ENCODE measurements at regions not wholly inside any gene's neighbourhood (a gene's known extent, or its start where the extent isn't known, plus 50 kb on each side); places are given as distances from the start of the nearest gene placed in this dataset.

- no peak for TF ChIP-seq ETS1 (IDR thresholded peaks at IDR 0.05)
- TF ChIP-seq ZNF114 (CRISPR knock-in tag; IDR thresholded peaks at IDR 0.05), result no peak
- no peak for TF ChIP-seq NANOG (IDR thresholded peaks at IDR 0.05; ENCODE audit: borderline replicate concordance)
- no peak for TF ChIP-seq EZH2 (IDR thresholded peaks at IDR 0.05; ENCODE audit: low read depth, unreplicated experiment)
- TF ChIP-seq ZNF331 (CRISPR knock-in tag; IDR thresholded peaks at IDR 0.05; ENCODE audit: low read depth), result no peak
- no peak for TF ChIP-seq JUNB (IDR thresholded peaks at IDR 0.05; ENCODE audit: unreplicated experiment)
- TF ChIP-seq POLR2AphosphoS5 (IDR thresholded peaks at IDR 0.05; ENCODE audit: low read depth), result no peak
- TF ChIP-seq CREB1 (CRISPR knock-in tag; IDR thresholded peaks at IDR 0.05; ENCODE audit: low read depth), result no peak
- no peak for TF ChIP-seq REST (IDR thresholded peaks at IDR 0.05; ENCODE audit: unreplicated experiment)
- TF ChIP-seq EZH2phosphoT487 (IDR thresholded peaks at IDR 0.05; ENCODE audit: unreplicated experiment), result no peak
These were observed 139.6 kb upstream of the CTTNBP2NL start (continued) for GRCh38 chr1:112256411-112256810.

- H3F3A ChIP-seq (replicated peaks; ENCODE audit: low read depth), result no peaks in the 10 kb centered on the region
- no peaks in the 10 kb centered on the region for H3K27me3 ChIP-seq (ENCODE audit: insufficient read depth)
- Mint-ChIP-seq H3K4me1 (peaks cover 16% of the 10 kb centered on the region; the same call in 2 of the 3 replicates), H3K9me3 (no peaks in the 10 kb centered on the region), H3K27me3 (ENCODE audit: insufficient read depth, low read depth, poor library complexity) (peaks cover under 1% of the 10 kb centered on the region), H3K27ac (no peak overlapping the region), H3K36me3 (ENCODE audit: low read depth) (no peaks in the 10 kb centered on the region), H3K4me3 (no peak overlapping the region)
- no peaks in the 10 kb centered on the region for H4K20me1 ChIP-seq (replicated peaks; ENCODE audit: insufficient read depth)
- H3K79me2 ChIP-seq (replicated peaks; ENCODE audit: insufficient read depth), result no peaks in the 10 kb centered on the region
- no peak for DNase-seq (ENCODE audit: low spot score)
- H3K4me2 ChIP-seq, result no peak overlapping the region
- no peak overlapping the region for H3K27ac ChIP-seq (ENCODE audit: low read depth)
- no peak overlapping the region for H3K4me3 ChIP-seq
- H3K9me2 ChIP-seq (ENCODE audit: insufficient read depth), result peaks cover 13% of the 10 kb centered on the region; the same call in 1 of the 2 replicates
- no peaks in the 10 kb centered on the region for H3K36me3 ChIP-seq (ENCODE audit: insufficient read depth)
- no peak for ATAC-seq
- no peak overlapping the region for H2AFZ ChIP-seq
- H3K4me1 ChIP-seq (ENCODE audit: insufficient read depth), result no peaks in the 10 kb centered on the region
- no peak for TF ChIP-seq NANOG (IDR thresholded peaks at IDR 0.05; ENCODE audit: borderline replicate concordance)
- no peak for TF ChIP-seq CTCF (conservative IDR thresholded peaks at IDR 0.05; ENCODE audit: low read depth in 2 of 2)
- no peak for TF ChIP-seq STAT1 (IDR thresholded peaks at IDR 0.05; ENCODE audit: unreplicated experiment)
- TF ChIP-seq POLR2AphosphoS5 (IDR thresholded peaks at IDR 0.05; ENCODE audit: low read depth), result no peak
- TF ChIP-seq JUNB (IDR thresholded peaks at IDR 0.05; ENCODE audit: unreplicated experiment), result no peak
- TF ChIP-seq CREB1 (CRISPR knock-in tag; IDR thresholded peaks at IDR 0.05; ENCODE audit: low read depth), result no peak
- TF ChIP-seq REST (IDR thresholded peaks at IDR 0.05; ENCODE audit: unreplicated experiment), result no peak
- TF ChIP-seq ZNF331 (CRISPR knock-in tag; IDR thresholded peaks at IDR 0.05; ENCODE audit: low read depth), result no peak
- TF ChIP-seq EZH2 (IDR thresholded peaks at IDR 0.05; ENCODE audit: low read depth, unreplicated experiment), result no peak
- TF ChIP-seq ZNF114 (CRISPR knock-in tag; IDR thresholded peaks at IDR 0.05), result no peak
These were observed 138.8 kb upstream of the CTTNBP2NL start for GRCh38 chr1:112257043-112257835.
